ENCODE measurements at regions not wholly inside any gene's neighbourhood (a gene's known extent, or its start where the extent isn't known, plus 50 kb on each side); places are given as distances from the start of the nearest gene placed in this dataset.

- TF ChIP-seq POLR2A (IDR thresholded peaks at IDR 0.05; ENCODE audit: low read depth, low read length) (no peak), TAF1 (IDR thresholded peaks at IDR 0.05; ENCODE audit: borderline replicate concordance, low read depth, low read length) (no peak), POLR2AphosphoS5 (IDR thresholded peaks at IDR 0.05; ENCODE audit: low read depth, low read length) (no peak)
These were observed 369.2 kb upstream of the AKR1E2 start for GRCh38 chr10:4456776-4457175.

Data from GM12892 (cell line).